Skeletal muscle satellite cell (primary cell): ENCODE measurements at regions not wholly inside any gene's neighbourhood (a gene's known extent, or its start where the extent isn't known, plus 50 kb on each side); places are given as distances from the start of the nearest gene placed in this dataset.

Source experiments
- H3K27me3 ChIP-seq: 2 replicates; pipeline ENCODE4 v1.7.0; 2013; ENCODE audit warnings: low read length; ENCODE audit not compliant: control insufficient read depth, insufficient read depth
- H3K36me3 ChIP-seq: 2 replicates; pipeline ENCODE4 v1.7.0; 2013; ENCODE audit warnings: mild to moderate bottlenecking, control low read depth, low read length; ENCODE audit not compliant: insufficient read depth
- H3K4me1 ChIP-seq: 2 replicates; pipeline ENCODE4 v1.7.0; 2013; ENCODE audit warnings: low read length; ENCODE audit not compliant: control insufficient read depth, insufficient read depth
- H3K4me2 ChIP-seq: 2 replicates; pipeline ENCODE4 v1.7.0; 2013; ENCODE audit warnings: mild to moderate bottlenecking, low read length
- H3K4me3 ChIP-seq: 2 replicates; pipeline ENCODE4 v1.7.0; 2013; ENCODE audit warnings: low read length
- H3K9ac ChIP-seq: 2 replicates; pipeline ENCODE4 v1.7.0; 2013; ENCODE audit warnings: mild to moderate bottlenecking, low read depth, low read length, moderate library complexity
- H3K9me3 ChIP-seq: replicated peaks from 2 replicates; pipeline ENCODE4 v1.7.0; 2013; ENCODE audit warnings: mild to moderate bottlenecking, control low read depth, low read length

- H3K36me3 ChIP-seq: no peaks in the 10 kb centered on the region
- H3K4me3 ChIP-seq: no peak overlapping the region
- H3K9ac ChIP-seq: no peak overlapping the region
- H3K4me1 ChIP-seq: peaks cover 5% of the 10 kb centered on the region
- H3K4me2 ChIP-seq: no peak overlapping the region
- no peaks in the 10 kb centered on the region for H3K9me3 ChIP-seq
- no peaks in the 10 kb centered on the region for H3K27me3 ChIP-seq
Measured at GRCh38 chr5:110925398-110925797, 146.1 kb upstream of the TSLP start.

GRCh38 chr5:110925916-110926315 lies 145.6 kb upstream of the TSLP start:
- no peak overlapping the region for H3K4me3 ChIP-seq
- H3K9ac ChIP-seq: no peak overlapping the region
- no peaks in the 10 kb centered on the region for H3K36me3 ChIP-seq
- H3K9me3 ChIP-seq: no peaks in the 10 kb centered on the region
- H3K4me2 ChIP-seq: no peak overlapping the region
- peaks cover 5% of the 10 kb centered on the region for H3K4me1 ChIP-seq
- H3K27me3 ChIP-seq: no peaks in the 10 kb centered on the region

GRCh38 chr5:110932755-110933488 lies 138.6 kb upstream of the TSLP start:
- no peak overlapping the region for H3K4me3 ChIP-seq
- no peak overlapping the region for H3K9ac ChIP-seq
- H3K9me3 ChIP-seq: no peaks in the 10 kb centered on the region
- no peaks in the 10 kb centered on the region for H3K36me3 ChIP-seq
- H3K4me2 ChIP-seq: no peak overlapping the region
- H3K4me1 ChIP-seq: no peaks in the 10 kb centered on the region
- H3K27me3 ChIP-seq: no peaks in the 10 kb centered on the region

- H3K36me3 ChIP-seq: no peaks in the 10 kb centered on the region
- no peak overlapping the region for H3K4me3 ChIP-seq
- no peaks in the 10 kb centered on the region for H3K27me3 ChIP-seq
Measured at GRCh38 chr5:110940136-110940535, 131.4 kb upstream of the TSLP start.

GRCh38 chr5:110945874-110946436 lies 125.6 kb upstream of the TSLP start:
- Histone ChIP-seq H3K36me3 (no peaks in the 10 kb centered on the region), H3K4me3 (no peak overlapping the region), H3K9ac (no peak overlapping the region), H3K4me1 (peaks cover under 1% of the 10 kb centered on the region), H3K4me2 (no peak overlapping the region), H3K27me3 (no peaks in the 10 kb centered on the region), H3K9me3 (no peaks in the 10 kb centered on the region)

More at GRCh38 chr5:110940136-110940535, 131.4 kb upstream of the TSLP start:
- Histone ChIP-seq H3K4me2 (no peak overlapping the region), H3K9ac (no peak overlapping the region), H3K4me1 (no peaks in the 10 kb centered on the region), H3K9me3 (no peaks in the 10 kb centered on the region)

- Histone ChIP-seq H3K9ac (no peak overlapping the region), H3K4me2 (no peak overlapping the region), H3K36me3 (no peaks in the 10 kb centered on the region), H3K4me3 (no peak overlapping the region), H3K27me3 (no peaks in the 10 kb centered on the region), H3K4me1 (peaks cover 3% of the 10 kb centered on the region), H3K9me3 (no peaks in the 10 kb centered on the region)
Measured at GRCh38 chr5:110951373-110951791, 120.1 kb upstream of the TSLP start.

- Histone ChIP-seq H3K4me2 (no peak overlapping the region), H3K27me3 (no peaks in the 10 kb centered on the region), H3K36me3 (no peaks in the 10 kb centered on the region), H3K9ac (no peak overlapping the region), H3K9me3 (no peaks in the 10 kb centered on the region), H3K4me1 (peaks cover 8% of the 10 kb centered on the region), H3K4me3 (no peak overlapping the region)
Measured at GRCh38 chr5:110956280-110956912, 115.1 kb upstream of the TSLP start.

GRCh38 chr5:110956913-110957813 lies 114.3 kb upstream of the TSLP start:
- no peak overlapping the region for H3K9ac ChIP-seq
- H3K36me3 ChIP-seq: no peaks in the 10 kb centered on the region
- H3K4me2 ChIP-seq: no peak overlapping the region
- H3K9me3 ChIP-seq: no peaks in the 10 kb centered on the region
- peaks cover 8% of the 10 kb centered on the region for H3K4me1 ChIP-seq
- H3K27me3 ChIP-seq: no peaks in the 10 kb centered on the region
- no peak overlapping the region for H3K4me3 ChIP-seq

GRCh38 chr5:110957934-110958333 lies 113.6 kb upstream of the TSLP start:
- Histone ChIP-seq H3K9me3 (no peaks in the 10 kb centered on the region), H3K4me3 (no peak overlapping the region), H3K4me1 (peaks cover 8% of the 10 kb centered on the region), H3K4me2 (no peak overlapping the region), H3K36me3 (no peaks in the 10 kb centered on the region), H3K9ac (no peak overlapping the region), H3K27me3 (no peaks in the 10 kb centered on the region)

GRCh38 chr5:110963495-110963894 lies 108.0 kb upstream of the TSLP start:
- no peaks in the 10 kb centered on the region for H3K36me3 ChIP-seq
- H3K4me2 ChIP-seq: no peak overlapping the region
- no peaks in the 10 kb centered on the region for H3K9me3 ChIP-seq
- H3K4me1 ChIP-seq: peaks cover 10% of the 10 kb centered on the region
- H3K27me3 ChIP-seq: no peaks in the 10 kb centered on the region
- no peak overlapping the region for H3K4me3 ChIP-seq
- no peak overlapping the region for H3K9ac ChIP-seq
